ENCODE measurements at regions not wholly inside any gene's neighbourhood (a gene's known extent, or its start where the extent isn't known, plus 50 kb on each side); places are given as distances from the start of the nearest gene placed in this dataset.

DNA sequence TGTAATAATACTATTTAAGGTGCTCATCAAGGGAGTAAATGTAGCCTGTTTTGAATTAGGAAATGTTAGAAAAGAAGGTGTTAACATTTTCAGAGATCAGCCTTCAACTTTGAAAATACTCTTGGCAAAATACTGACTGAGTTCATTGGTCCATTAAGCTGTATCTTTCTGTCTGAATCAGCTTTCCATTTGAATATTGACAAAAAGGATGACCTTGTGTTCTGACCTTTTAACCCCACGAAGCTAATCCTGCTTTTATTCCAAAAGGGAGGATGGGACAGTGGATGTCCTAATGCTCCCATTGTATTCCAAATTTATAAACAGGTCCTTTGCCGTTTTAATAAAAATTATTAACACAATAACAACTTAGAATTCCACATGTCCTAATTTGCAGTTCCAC, 259.7 kb upstream of the NRIP1 start:
- Histone ChIP-seq H3K14ac (ENCODE audit: low read length) (no peak overlapping the region), H2BK12ac (ENCODE audit: low read length) (no peak overlapping the region), H4K8ac (ENCODE audit: low read depth, low read length) (no peak overlapping the region), H2AK5ac (ENCODE audit: low read length) (no peak overlapping the region), H3K23ac (ENCODE audit: low read length) (no peak overlapping the region), H3K9me3 (ENCODE audit: insufficient read depth, low read depth, low read length) (peaks cover 5% of the 10 kb centered on the region), H3K27ac (ENCODE audit: low read depth, low read length) (no peak overlapping the region), H3K4ac (ENCODE audit: low read depth, low read length) (no peak overlapping the region), H3K4me2 (ENCODE audit: low read length) (no peak overlapping the region), H3K36me3 (ENCODE audit: control insufficient read depth in 1 of 2, insufficient read depth in 2 of 2, low read length in 2 of 2) (no peaks in the 10 kb centered on the region), H3K9ac (ENCODE audit: low read length) (no peak overlapping the region), H4K91ac (ENCODE audit: low read depth, low read length) (no peak overlapping the region), H2BK120ac (ENCODE audit: insufficient read depth, low read length, poor library complexity) (no peak overlapping the region), H3K79me2 (ENCODE audit: control insufficient read depth, insufficient read depth, low read length, poor library complexity) (no peaks in the 10 kb centered on the region), H4K12ac (ENCODE audit: low read depth, low read length) (no peak overlapping the region), H2AFZ (ENCODE audit: insufficient read depth, low read length, poor library complexity) (no peak overlapping the region), H2BK5ac (ENCODE audit: low read depth, low read length, poor library complexity) (no peak overlapping the region), H3K18ac (ENCODE audit: low read length) (no peak overlapping the region), H3K4me3 (ENCODE audit: low read depth, low read length) (no peak overlapping the region), H3K27me3 (ENCODE audit: insufficient read depth, low read length) (no peaks in the 10 kb centered on the region), H3K4me1 (ENCODE audit: control insufficient read depth in 1 of 2, insufficient read depth in 2 of 2, low read length in 2 of 2) (peaks cover 3 to 5% of the 10 kb centered on the region in 2 experiments), H3K79me1 (ENCODE audit: low read length) (no peaks in the 10 kb centered on the region)
- no CpG with 5 or more reads among the region's 2 CpGs for WGBS (ENCODE audit: extremely low coverage, insufficient coverage, insufficient read length)
- no peak for DNase-seq

DNA sequence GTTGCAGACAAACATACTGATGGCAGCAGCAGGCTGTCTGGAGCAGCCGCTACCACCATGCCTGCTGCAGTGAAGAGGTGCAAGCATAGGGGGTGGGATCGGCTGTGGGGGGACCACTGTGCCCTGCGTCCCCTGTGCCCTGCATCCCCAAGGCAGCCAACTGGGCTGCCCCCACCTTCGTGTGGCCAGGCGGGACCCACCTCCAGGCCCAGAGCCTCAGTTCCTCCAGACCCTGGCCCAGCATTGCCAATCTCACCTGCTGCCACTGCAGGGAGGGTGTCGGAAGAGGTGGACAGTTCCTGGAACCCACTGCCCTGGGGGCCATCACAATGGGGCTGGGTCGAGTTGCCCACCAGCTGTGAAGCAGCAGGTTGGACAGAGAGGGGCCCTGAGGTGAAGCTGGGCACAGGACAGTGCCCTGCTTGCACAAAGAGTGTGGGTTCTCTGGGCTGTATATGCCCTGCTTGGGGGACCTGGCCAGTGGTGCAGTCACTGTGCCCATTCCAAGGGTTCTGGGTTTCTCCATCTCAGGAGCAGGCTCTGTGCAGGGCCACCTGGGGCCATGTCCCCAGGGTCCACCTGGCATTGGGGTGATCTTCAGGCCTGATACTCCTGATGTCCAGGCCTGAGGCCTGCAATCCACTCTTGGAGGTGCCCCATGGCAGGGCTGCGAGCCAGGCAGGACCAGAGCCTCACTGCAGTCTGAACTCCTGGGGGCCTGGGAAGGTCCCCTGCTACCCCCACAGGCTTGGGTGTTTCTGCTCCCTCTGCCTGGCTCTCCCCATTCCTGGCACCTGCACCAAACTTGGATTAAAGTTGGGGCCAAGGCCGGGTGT, 261.4 kb upstream of the NRIP1 start:
- Histone ChIP-seq H4K91ac (ENCODE audit: low read depth, low read length) (no peak overlapping the region), H2AFZ (ENCODE audit: insufficient read depth, low read length, poor library complexity) (no peak overlapping the region), H3K4me1 (ENCODE audit: control insufficient read depth in 1 of 2, insufficient read depth in 2 of 2, low read length in 2 of 2) (peaks cover 3 to 5% of the 10 kb centered on the region in 2 experiments), H3K9ac (ENCODE audit: low read length) (no peak overlapping the region), H3K23ac (ENCODE audit: low read length) (no peak overlapping the region), H3K4ac (ENCODE audit: low read depth, low read length) (no peak overlapping the region), H2BK12ac (ENCODE audit: low read length) (no peak overlapping the region), H3K9me3 (ENCODE audit: insufficient read depth, low read depth, low read length) (peaks cover 5% of the 10 kb centered on the region), H4K8ac (ENCODE audit: low read depth, low read length) (no peak overlapping the region), H3K36me3 (ENCODE audit: control insufficient read depth in 1 of 2, insufficient read depth in 2 of 2, low read length in 2 of 2) (no peaks in the 10 kb centered on the region), H3K14ac (ENCODE audit: low read length) (no peak overlapping the region), H3K27me3 (ENCODE audit: insufficient read depth, low read length) (no peaks in the 10 kb centered on the region), H3K4me2 (ENCODE audit: low read length) (no peak overlapping the region), H3K79me2 (ENCODE audit: control insufficient read depth, insufficient read depth, low read length, poor library complexity) (no peaks in the 10 kb centered on the region), H3K18ac (ENCODE audit: low read length) (no peak overlapping the region), H2BK120ac (ENCODE audit: insufficient read depth, low read length, poor library complexity) (no peak overlapping the region), H4K12ac (ENCODE audit: low read depth, low read length) (no peak overlapping the region), H2AK5ac (ENCODE audit: low read length) (no peak overlapping the region), H3K79me1 (ENCODE audit: low read length) (no peaks in the 10 kb centered on the region), H3K4me3 (ENCODE audit: low read depth, low read length) (peak overlapping the region; percentile 23), H2BK5ac (ENCODE audit: low read depth, low read length, poor library complexity) (no peak overlapping the region), H3K27ac (ENCODE audit: low read depth, low read length) (no peak overlapping the region)
- no peak for DNase-seq
- WGBS (ENCODE audit: extremely low coverage, insufficient coverage, insufficient read length), result no CpG with 5 or more reads among the region's 9 CpGs

DNA sequence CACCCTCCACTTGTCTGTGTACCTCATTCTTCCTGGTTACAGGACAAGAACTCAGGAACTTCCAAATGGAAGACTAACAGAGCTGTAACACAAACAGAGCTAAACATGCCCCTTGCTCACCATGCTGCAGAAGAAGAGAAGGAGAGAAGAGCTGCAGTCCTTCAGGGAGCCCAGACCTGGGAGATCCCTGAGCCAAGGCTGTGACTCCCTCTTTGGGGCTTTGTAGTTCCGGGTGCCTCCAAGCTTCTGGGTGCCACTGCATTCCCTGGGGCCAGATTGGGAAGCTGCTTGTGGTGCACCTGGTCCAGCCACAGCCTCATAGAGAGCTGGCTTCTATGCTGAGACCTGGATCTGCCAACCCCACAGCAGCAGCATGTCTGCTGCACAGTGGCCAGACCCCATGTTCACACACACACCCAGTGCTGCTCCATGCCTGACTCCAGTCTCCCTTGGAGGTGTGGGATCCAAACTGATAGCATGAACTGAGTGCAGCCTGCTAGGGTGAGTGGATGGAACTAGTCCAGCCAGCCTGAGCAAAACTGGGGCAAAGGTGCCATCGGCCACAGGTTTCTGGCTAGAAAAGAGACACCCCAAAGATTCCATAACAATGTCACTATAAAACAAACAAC, 263.0 kb upstream of the NRIP1 start:
- H3K4me3 ChIP-seq (ENCODE audit: low read depth, low read length), result peak overlapping the region; percentile 21
- H3K27ac ChIP-seq (ENCODE audit: low read depth, low read length), result no peak overlapping the region
- H3K4ac ChIP-seq (ENCODE audit: low read depth, low read length), result no peak overlapping the region
- no peaks in the 10 kb centered on the region for H3K36me3 ChIP-seq (ENCODE audit: control insufficient read depth in 1 of 2, insufficient read depth in 2 of 2, low read length in 2 of 2)
- H3K4me2 ChIP-seq (ENCODE audit: low read length), result no peak overlapping the region
- H4K8ac ChIP-seq (ENCODE audit: low read depth, low read length), result no peak overlapping the region
- no CpG with 5 or more reads among the region's 2 CpGs for WGBS (ENCODE audit: extremely low coverage, insufficient coverage, insufficient read length)
- no peaks in the 10 kb centered on the region for H3K79me2 ChIP-seq (ENCODE audit: control insufficient read depth, insufficient read depth, low read length, poor library complexity)
- H2BK5ac ChIP-seq (ENCODE audit: low read depth, low read length, poor library complexity), result no peak overlapping the region
- no peak overlapping the region for H4K12ac ChIP-seq (ENCODE audit: low read depth, low read length)
- peaks cover 3 to 5% of the 10 kb centered on the region in 2 experiments for H3K4me1 ChIP-seq (ENCODE audit: control insufficient read depth in 1 of 2, insufficient read depth in 2 of 2, low read length in 2 of 2)
- no peak overlapping the region for H2AK5ac ChIP-seq (ENCODE audit: low read length)
- no peak overlapping the region for H2BK12ac ChIP-seq (ENCODE audit: low read length)
- H3K79me1 ChIP-seq (ENCODE audit: low read length), result no peaks in the 10 kb centered on the region
- no peak overlapping the region for H4K91ac ChIP-seq (ENCODE audit: low read depth, low read length)
- H3K14ac ChIP-seq (ENCODE audit: low read length), result no peak overlapping the region
- H3K9me3 ChIP-seq (ENCODE audit: insufficient read depth, low read depth, low read length), result peaks cover 5% of the 10 kb centered on the region
- peak overlapping the region; percentile 15 for H2AFZ ChIP-seq (ENCODE audit: insufficient read depth, low read length, poor library complexity)
- no peak for DNase-seq
- no peak overlapping the region for H2BK120ac ChIP-seq (ENCODE audit: insufficient read depth, low read length, poor library complexity)
- peak overlapping the region; percentile 90 for H3K23ac ChIP-seq (ENCODE audit: low read length)
- H3K27me3 ChIP-seq (ENCODE audit: insufficient read depth, low read length), result no peaks in the 10 kb centered on the region
- H3K9ac ChIP-seq (ENCODE audit: low read length), result no peak overlapping the region
- H3K18ac ChIP-seq (ENCODE audit: low read length), result no peak overlapping the region

DNA sequence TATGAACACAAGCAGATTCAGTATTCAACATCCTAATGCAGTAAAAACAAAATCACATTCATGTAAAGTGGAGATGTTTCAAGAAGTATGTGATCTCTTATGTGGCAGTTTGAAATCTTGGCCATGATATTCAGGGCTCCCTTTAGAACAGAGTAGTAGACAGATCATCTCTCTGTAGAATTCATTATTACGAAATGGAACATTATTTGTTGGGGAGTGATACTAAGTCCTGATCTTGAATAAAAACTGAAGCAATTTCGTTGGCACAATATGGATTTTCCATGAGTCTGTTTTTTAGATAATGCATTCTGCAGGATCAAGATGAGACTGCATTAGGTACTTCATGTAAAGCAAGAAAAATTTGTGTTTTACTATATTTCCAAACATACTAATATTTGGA, 264.4 kb upstream of the NRIP1 start:
- H2AFZ ChIP-seq (ENCODE audit: insufficient read depth, low read length, poor library complexity), result no peak overlapping the region
- H3K4me3 ChIP-seq (ENCODE audit: low read depth, low read length), result no peak overlapping the region
- peaks cover 5% of the 10 kb centered on the region for H3K9me3 ChIP-seq (ENCODE audit: insufficient read depth, low read depth, low read length)
- H3K4ac ChIP-seq (ENCODE audit: low read depth, low read length), result no peak overlapping the region
- no peak overlapping the region for H2BK120ac ChIP-seq (ENCODE audit: insufficient read depth, low read length, poor library complexity)
- peaks cover 3% of the 10 kb centered on the region in 2 experiments for H3K4me1 ChIP-seq (ENCODE audit: control insufficient read depth in 1 of 2, insufficient read depth in 2 of 2, low read length in 2 of 2)
- no peak overlapping the region for H3K4me2 ChIP-seq (ENCODE audit: low read length)
- H4K12ac ChIP-seq (ENCODE audit: low read depth, low read length), result no peak overlapping the region
- no peak overlapping the region for H2AK5ac ChIP-seq (ENCODE audit: low read length)
- H2BK5ac ChIP-seq (ENCODE audit: low read depth, low read length, poor library complexity), result no peak overlapping the region
- H3K79me1 ChIP-seq (ENCODE audit: low read length), result no peaks in the 10 kb centered on the region
- no peak overlapping the region for H3K18ac ChIP-seq (ENCODE audit: low read length)
- H3K27ac ChIP-seq (ENCODE audit: low read depth, low read length), result no peak overlapping the region
- no peak for DNase-seq
- H3K36me3 ChIP-seq (ENCODE audit: control insufficient read depth in 1 of 2, insufficient read depth in 2 of 2, low read length in 2 of 2), result no peaks in the 10 kb centered on the region
- no peak overlapping the region for H3K9ac ChIP-seq (ENCODE audit: low read length)
- no peak overlapping the region for H4K91ac ChIP-seq (ENCODE audit: low read depth, low read length)
- WGBS (ENCODE audit: extremely low coverage, insufficient coverage, insufficient read length), result no CpG with 5 or more reads among the region's 2 CpGs
- no peaks in the 10 kb centered on the region for H3K27me3 ChIP-seq (ENCODE audit: insufficient read depth, low read length)
- no peak overlapping the region for H3K23ac ChIP-seq (ENCODE audit: low read length)
- H4K8ac ChIP-seq (ENCODE audit: low read depth, low read length), result no peak overlapping the region
- H3K14ac ChIP-seq (ENCODE audit: low read length), result no peak overlapping the region
- H3K79me2 ChIP-seq (ENCODE audit: control insufficient read depth, insufficient read depth, low read length, poor library complexity), result no peaks in the 10 kb centered on the region
- H2BK12ac ChIP-seq (ENCODE audit: low read length), result no peak overlapping the region

All from trophoblast cell (in vitro differentiated cells and primary cell).